ENCODE measurements at regions not wholly inside any gene's neighbourhood (a gene's known extent, or its start where the extent isn't known, plus 50 kb on each side); places are given as distances from the start of the nearest gene placed in this dataset.

DNA sequence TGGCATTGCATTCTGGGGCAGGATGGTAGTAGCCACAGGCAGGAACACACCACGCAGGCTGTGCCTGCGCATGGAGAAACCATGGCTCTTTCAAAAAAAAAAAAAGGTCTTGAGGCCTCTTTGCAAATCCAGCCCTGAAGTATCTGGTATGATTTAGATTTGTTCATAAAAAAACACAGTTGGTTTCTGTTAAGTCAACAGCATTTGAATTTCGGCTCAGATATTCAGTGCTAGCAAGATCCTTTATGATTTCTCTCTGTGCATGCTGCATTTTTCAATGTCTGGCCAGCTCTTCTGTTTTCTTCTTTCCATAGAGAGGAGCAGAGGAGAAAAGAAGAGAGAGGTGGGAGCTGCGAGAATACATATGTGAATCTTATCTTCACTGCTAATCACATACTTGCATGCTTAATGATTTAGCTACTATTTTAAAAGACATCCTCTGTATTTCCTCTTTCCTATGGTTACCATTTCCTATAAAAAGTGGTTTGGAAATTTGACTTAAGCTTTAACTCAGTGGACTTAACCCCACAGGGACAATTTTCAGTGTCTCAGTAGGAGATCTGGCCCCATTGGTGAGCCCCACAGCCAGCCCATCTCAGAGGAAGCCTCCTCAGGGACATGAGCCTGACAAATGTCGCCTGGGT, 214.3 kb upstream of the APCDD1 start:
- H2AFZ ChIP-seq: no peak overlapping the region
- no peaks in the 10 kb centered on the region for H3K79me2 ChIP-seq (ENCODE audit: low read depth)
- intact Hi-C loops (cut with micrococcal nuclease; ENCODE audit: unreplicated experiment): no loop called here
- no TSS peak for BruUV-seq (replicated peaks)
- H3K9me2 ChIP-seq (ENCODE audit: insufficient read depth): no peaks in the 10 kb centered on the region
- DNase-seq: no peak
- H3K4me3 ChIP-seq: no peak overlapping the region
- H3F3A ChIP-seq (ENCODE audit: insufficient read depth, low read depth): no peaks in the 10 kb centered on the region
- no peak overlapping the region for H3K4me2 ChIP-seq
- no peaks in the 10 kb centered on the region for H3K27me3 ChIP-seq (ENCODE audit: insufficient read depth, low read depth)
- H3K9me3 ChIP-seq (ENCODE audit: insufficient read depth, low read depth): no peaks in the 10 kb centered on the region
- TF ChIP-seq, protein P1, sequence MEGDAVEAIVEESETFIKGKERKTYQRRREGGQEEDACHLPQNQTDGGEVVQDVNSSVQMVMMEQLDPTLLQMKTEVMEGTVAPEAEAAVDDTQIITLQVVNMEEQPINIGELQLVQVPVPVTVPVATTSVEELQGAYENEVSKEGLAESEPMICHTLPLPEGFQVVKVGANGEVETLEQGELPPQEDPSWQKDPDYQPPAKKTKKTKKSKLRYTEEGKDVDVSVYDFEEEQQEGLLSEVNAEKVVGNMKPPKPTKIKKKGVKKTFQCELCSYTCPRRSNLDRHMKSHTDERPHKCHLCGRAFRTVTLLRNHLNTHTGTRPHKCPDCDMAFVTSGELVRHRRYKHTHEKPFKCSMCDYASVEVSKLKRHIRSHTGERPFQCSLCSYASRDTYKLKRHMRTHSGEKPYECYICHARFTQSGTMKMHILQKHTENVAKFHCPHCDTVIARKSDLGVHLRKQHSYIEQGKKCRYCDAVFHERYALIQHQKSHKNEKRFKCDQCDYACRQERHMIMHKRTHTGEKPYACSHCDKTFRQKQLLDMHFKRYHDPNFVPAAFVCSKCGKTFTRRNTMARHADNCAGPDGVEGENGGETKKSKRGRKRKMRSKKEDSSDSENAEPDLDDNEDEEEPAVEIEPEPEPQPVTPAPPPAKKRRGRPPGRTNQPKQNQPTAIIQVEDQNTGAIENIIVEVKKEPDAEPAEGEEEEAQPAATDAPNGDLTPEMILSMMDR (conservative IDR thresholded peaks at IDR 0.05): no peak
- no peak for TF ChIP-seq EZH2 (IDR thresholded peaks at IDR 0.05; ENCODE audit: low read depth)
- H3K27ac ChIP-seq: no peak overlapping the region
- no peaks in the 10 kb centered on the region for H3K4me1 ChIP-seq (replicated peaks; ENCODE audit: insufficient read depth)
- ChIA-PET CTCF (no interaction called here), POLR2A (ENCODE audit: unreplicated experiment) (no interaction called here)
- H3K36me3 ChIP-seq (ENCODE audit: low read depth): no peaks in the 10 kb centered on the region
- H4K20me1 ChIP-seq (ENCODE audit: insufficient read depth): no peaks in the 10 kb centered on the region

DNA sequence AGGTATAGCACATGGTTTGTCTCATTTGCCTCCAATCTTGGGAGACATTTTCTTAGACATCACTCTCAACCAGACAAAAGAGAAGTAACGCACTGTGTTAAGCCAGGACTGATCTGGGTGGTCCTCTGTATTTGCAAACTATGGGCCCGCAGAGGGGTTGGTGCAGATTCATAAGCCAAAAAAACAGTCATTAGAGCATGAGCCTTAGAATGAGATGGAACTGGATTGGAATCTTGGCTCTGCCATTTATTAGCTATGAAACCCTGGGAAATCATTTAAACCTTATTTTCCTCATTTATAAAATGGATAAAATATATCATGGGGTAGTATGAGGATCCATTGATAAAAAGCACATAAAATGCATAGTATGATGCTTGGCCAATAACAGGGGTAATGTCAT, 213.5 kb upstream of the APCDD1 start:
- DNase-seq: no peak
- Histone ChIP-seq H3F3A (ENCODE audit: insufficient read depth, low read depth) (no peaks in the 10 kb centered on the region), H3K4me1 (replicated peaks; ENCODE audit: insufficient read depth) (no peaks in the 10 kb centered on the region), H2AFZ (no peak overlapping the region), H3K79me2 (ENCODE audit: low read depth) (no peaks in the 10 kb centered on the region), H3K9me2 (ENCODE audit: insufficient read depth) (no peaks in the 10 kb centered on the region), H4K20me1 (ENCODE audit: insufficient read depth) (no peaks in the 10 kb centered on the region), H3K27ac (no peak overlapping the region), H3K36me3 (ENCODE audit: low read depth) (no peaks in the 10 kb centered on the region), H3K27me3 (ENCODE audit: insufficient read depth, low read depth) (no peaks in the 10 kb centered on the region), H3K4me2 (no peak overlapping the region), H3K9me3 (ENCODE audit: insufficient read depth, low read depth) (no peaks in the 10 kb centered on the region), H3K4me3 (no peak overlapping the region)
- intact Hi-C loops (cut with micrococcal nuclease; ENCODE audit: unreplicated experiment): no loop called here
- ChIA-PET POLR2A (ENCODE audit: unreplicated experiment) (no interaction called here), CTCF (no interaction called here)
- BruUV-seq (replicated peaks): no TSS peak
- TF ChIP-seq, protein P1 (conservative IDR thresholded peaks at IDR 0.05): no peak
- no peak for TF ChIP-seq EZH2 (IDR thresholded peaks at IDR 0.05; ENCODE audit: low read depth)

DNA sequence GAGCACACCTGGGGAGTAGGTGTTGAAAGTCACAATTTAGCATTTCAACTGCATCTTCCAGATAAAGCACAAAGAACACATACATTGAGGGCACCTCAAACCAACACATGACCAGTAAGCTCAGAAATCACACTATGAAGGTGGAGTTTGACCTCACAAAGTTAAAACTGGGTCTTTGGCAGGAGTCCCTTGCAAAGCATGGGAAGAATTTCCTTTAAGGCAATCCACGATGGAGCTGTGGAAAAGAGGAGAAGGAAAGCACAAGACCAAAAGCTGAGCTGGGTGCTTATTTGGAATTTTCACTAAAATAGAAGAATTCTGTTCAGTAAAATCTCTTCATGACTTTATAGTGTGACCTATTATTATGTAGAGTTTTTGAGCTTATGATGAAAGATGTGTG, 212.9 kb upstream of the APCDD1 start:
- CTCF ChIA-PET: no interaction called here
- intact Hi-C loops (cut with micrococcal nuclease; ENCODE audit: unreplicated experiment): no loop called here
- Histone ChIP-seq H3K36me3 (ENCODE audit: low read depth) (no peaks in the 10 kb centered on the region), H3K4me3 (no peak overlapping the region), H3F3A (ENCODE audit: insufficient read depth, low read depth) (no peaks in the 10 kb centered on the region), H3K9me2 (ENCODE audit: insufficient read depth) (no peaks in the 10 kb centered on the region), H3K27me3 (ENCODE audit: insufficient read depth, low read depth) (no peaks in the 10 kb centered on the region), H3K27ac (no peak overlapping the region), H3K79me2 (ENCODE audit: low read depth) (no peaks in the 10 kb centered on the region), H4K20me1 (ENCODE audit: insufficient read depth) (no peaks in the 10 kb centered on the region), H2AFZ (no peak overlapping the region), H3K4me1 (replicated peaks; ENCODE audit: insufficient read depth) (no peaks in the 10 kb centered on the region), H3K4me2 (no peak overlapping the region), H3K9me3 (ENCODE audit: insufficient read depth, low read depth) (no peaks in the 10 kb centered on the region)
- TF ChIP-seq, protein P1 (conservative IDR thresholded peaks at IDR 0.05): no peak
- no peak for TF ChIP-seq EZH2 (IDR thresholded peaks at IDR 0.05; ENCODE audit: low read depth)
- no peak for DNase-seq
- BruUV-seq (replicated peaks): no TSS peak
- POLR2A ChIA-PET (ENCODE audit: unreplicated experiment): no interaction called here
